ENCODE measurements at regions not wholly inside any gene's neighbourhood (a gene's known extent, or its start where the extent isn't known, plus 50 kb on each side); places are given as distances from the start of the nearest gene placed in this dataset.
"Not testable (repeated sequence)": the region's sequence is repeated elsewhere in the genome, so short reads cannot be mapped to it uniquely, and the experiment has no call there.

DNA sequence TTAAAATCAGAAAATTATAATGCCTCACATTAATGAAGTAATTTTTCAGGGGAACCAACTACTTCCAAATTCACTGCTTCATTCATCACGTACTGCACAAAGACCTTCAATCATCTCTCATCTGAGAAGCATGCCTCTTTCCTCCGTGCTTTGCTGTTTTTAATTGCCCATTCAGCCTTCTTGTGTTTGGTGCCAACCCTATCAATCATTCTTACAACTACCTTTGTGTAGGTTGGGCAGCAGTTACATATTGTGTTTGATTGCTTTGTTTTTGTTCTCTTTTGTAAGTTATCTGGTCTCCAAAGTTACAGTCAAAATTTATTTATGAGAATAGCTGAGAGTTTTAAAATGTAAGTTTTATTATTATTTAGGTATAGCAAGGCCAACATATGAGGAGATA lies 549.0 kb upstream of the SLC8A1 start:
- no peak for DNase-seq (ENCODE audit: extremely low read depth in 1 of 11, low read depth in 9 of 11, low spot score in 4 of 11)

DNA sequence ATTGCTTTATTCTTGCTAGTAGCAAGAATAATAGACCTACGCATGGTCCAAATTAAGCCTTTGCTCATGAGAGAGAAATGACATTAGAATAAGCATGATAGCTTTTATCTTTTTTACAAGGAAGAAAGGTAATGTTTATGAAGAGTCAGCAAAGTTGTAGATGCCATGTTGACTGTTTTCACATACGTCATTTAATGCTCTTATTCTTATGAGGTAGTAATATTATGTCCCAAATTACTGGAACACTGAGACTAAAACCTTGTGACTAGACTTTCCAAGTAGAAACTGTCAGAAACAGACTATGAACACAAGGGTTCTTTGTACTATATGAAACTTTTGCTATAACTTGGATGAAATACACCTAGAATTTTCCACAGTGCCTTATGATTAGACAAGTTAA lies 552.8 kb upstream of the SLC8A1 start:
- DNase-seq (ENCODE audit: extremely low read depth in 1 of 11, low read depth in 9 of 11, low spot score in 4 of 11): no peak

DNA sequence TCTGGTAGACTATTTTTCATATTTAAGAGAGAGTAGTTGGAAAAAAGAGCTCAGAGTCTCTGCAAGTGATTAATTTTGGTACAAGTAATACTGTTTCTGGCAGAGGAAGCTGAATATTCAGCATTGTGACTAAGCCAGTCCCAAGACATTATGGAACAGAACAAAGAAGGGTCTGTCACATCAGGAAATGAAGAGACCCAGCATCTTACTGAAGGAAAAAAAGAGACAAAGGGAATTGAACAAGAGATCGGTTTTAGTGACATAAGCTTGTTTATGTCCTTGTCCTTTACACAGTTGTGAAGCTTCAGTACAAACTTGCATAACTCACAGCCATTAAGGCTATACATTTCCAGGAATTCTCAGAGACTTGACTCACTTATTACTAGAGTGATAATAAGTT lies 568.5 kb upstream of the SLC8A1 start:
- peak in 1 of 11 donors; percentile 3 for DNase-seq (ENCODE audit: extremely low read depth in 1 of 11, low read depth in 9 of 11, low spot score in 4 of 11)

DNA sequence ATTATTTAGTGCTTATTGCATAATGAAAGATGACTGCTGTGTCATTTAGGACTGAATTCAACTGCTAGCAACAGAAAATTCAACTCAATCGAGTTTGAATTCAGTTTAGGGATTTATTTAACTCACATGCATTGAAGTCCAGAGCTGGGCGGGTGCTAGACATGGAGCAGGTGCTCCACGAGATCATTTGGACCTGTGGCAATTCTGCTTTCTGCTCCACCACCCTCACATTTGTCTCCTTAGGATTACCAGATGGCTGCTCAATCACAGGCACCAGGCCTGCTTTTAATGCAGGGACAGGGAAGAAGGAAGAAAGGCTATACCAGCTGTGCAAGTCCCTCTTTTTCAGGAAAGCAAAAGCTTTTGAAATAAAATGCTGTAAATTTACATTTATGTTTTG lies 572.9 kb upstream of the SLC8A1 start:
- no peak for DNase-seq (ENCODE audit: extremely low read depth in 1 of 11, low read depth in 9 of 11, low spot score in 4 of 11)

DNA sequence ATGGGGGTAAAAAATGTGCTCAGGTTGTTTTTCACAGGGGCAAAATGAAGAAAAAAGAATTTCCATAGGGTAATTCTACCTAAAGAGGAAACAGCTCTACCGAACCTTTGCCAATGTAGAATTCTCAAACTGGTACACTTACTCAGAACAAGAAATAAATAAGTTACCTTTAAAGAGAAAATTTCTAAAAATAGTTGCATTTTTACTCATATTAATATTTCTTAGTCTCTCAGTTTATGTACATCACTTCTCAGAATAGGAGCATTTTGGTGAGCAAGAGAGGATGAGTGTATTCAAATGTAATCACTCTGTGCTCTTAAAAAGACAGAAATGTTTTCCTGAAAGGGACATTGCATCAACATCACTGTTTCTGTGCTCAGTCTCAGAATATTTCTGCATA lies 574.7 kb upstream of the SLC8A1 start:
- DNase-seq (ENCODE audit: extremely low read depth in 1 of 11, low read depth in 9 of 11, low spot score in 4 of 11): no peak

DNA sequence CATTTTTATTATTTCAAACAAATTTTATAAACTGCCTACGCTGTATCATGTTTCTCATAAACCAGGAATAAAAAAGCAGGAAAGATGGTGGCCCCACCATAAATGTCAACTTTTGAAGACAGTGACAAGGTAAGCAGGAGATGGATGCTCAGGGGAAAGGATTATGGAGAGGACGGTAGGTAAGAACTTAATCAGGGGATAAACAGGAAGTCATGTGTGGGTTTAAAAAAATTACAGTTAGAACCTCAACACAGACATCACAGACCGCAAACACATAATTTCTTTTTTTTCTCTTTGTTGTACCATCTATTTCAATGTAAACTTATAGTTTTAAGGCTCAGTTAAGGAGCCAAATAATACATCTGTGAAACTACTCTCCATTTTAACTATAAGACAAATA lies 575.2 kb upstream of the SLC8A1 start:
- DNase-seq (ENCODE audit: extremely low read depth in 1 of 11, low read depth in 9 of 11, low spot score in 4 of 11): no peak

DNA sequence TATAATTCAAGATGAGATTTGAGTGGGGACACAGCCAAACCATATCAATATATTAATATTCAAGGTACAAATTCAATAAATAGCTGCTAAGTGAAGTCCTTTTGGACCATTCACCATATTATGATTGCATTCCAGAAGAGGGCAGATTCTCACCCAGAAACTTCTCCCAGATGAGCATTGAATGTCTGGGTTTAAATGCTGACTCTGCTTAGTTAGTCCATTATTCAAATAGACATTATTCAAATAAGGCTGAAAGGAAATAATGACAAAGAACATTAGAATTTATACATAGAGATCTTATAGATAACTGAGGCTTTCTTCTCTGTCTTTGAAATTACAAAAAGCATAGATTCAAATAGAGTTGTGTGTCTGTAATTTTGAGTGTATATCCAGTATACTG lies 579.4 kb upstream of the SLC8A1 start:
- no peak for DNase-seq (ENCODE audit: extremely low read depth in 1 of 11, low read depth in 9 of 11, low spot score in 4 of 11)

DNA sequence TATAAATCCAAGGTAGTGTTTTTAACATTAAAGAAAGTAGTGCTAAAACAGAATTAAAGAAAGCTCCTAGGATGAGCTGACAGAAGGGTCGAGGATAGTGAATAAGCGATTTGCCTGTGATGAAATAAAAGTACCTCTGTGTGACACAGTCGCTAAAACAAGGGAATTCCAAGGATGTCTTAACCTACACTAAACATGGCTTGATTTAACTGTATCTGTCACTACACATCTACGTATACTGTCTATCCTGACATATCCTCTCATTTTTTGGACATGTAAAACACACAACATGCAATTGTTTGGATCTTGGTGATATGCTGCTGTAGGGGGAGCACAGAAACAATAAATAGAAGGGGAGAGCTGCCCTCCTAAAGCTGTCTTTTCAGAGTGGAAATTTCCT lies 580.8 kb upstream of the SLC8A1 start:
- DNase-seq (ENCODE audit: extremely low read depth in 1 of 11, low read depth in 9 of 11, low spot score in 4 of 11): no peak

DNA sequence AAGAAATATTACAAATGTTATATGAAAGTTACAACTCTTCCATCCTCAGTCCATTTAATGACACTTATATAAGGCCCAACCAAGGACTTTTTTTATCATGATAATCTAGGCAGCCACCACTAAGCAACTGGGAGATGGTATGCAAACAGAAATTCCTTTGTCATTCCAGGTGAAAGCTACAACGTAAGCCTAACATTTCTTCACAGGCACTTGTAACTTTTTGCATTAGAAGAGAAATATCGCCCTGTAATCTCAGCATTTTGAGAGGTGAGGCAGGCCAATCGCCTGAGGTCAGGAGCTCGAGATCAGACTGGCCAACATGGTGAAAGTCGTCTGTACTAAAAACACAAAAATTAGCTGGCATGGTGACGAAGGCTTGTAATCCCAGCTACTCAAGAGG lies 581.2 kb upstream of the SLC8A1 start:
- no peak for DNase-seq (ENCODE audit: extremely low read depth in 1 of 11, low read depth in 9 of 11, low spot score in 4 of 11)

DNA sequence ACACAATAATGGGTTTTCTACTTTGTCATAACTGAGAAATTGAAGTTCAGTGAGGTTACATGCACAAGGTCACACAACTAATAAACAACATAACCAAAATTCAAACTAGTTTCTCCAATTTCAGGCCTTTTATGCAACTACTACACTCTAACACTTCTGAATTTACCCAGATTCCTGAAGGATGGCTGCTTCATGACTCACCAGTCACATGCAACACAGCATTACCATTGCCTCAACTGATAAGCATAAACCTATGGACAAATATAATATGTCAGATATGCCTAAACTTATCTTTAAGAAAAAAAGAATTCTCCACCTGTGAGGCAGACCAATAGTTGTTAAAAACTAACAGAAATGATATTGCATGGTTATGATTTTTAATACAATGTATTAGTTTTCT lies 586.5 kb upstream of the SLC8A1 start:
- no peak for DNase-seq (ENCODE audit: extremely low read depth in 1 of 11, low read depth in 9 of 11, low spot score in 4 of 11)

DNA sequence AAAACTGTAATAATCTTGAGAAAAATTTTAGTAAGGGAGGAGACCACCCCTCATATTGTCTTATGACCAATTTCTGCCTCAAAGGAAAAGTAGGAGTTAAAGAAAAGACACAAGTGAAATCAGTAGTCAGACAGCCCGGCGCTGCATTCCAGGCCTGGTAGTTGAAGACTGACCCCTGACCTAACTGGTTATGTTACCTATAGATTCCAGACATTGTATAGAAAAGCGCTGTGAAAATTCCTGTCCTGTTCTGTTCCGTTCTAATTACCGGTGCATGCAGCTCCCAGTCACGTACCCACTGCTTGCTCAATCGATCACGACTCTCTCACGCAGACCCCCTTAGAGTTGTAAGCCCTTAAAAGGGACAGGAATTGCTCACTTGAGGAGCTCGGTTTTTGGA lies 587.9 kb upstream of the SLC8A1 start:
- DNase-seq (ENCODE audit: extremely low read depth in 1 of 11, low read depth in 9 of 11, low spot score in 4 of 11): not testable (repeated sequence)

DNA sequence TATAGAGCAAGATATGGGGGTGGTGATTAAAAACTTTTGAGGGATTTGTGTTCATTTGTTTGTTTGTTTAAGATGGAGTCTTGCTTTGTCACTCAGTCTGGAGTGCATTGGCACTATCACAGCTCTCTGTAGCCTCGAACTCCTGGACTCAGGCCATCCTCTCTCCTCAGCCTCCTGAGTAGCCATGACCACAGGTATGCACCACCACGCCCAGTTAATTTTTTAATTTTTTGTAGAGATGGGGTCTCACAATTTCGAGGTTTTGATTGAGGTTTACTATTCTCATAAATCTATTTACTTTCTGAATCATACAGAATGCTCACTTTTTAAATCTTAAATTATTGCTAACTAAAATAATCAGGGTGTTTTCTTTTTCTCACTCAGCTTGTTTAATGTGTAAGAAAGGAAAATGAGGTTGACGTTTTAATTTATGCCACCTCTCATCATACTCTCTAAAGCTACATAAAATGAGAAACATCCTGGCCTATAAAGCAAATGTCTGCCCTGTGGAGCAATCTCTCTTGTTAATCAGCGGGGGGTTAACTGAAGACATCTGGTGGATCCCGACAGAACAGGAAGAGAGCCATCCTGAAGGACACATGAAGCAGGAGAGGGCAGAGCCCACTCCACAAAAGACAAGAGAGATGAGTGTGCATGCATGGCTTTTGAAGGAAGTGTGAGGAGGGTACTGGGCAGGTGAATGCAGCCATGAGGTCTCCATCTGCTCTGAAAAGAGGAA lies 589.1 kb upstream of the SLC8A1 start:
- DNase-seq (ENCODE audit: extremely low read depth in 1 of 11, low read depth in 9 of 11, low spot score in 4 of 11): no peak

DNA sequence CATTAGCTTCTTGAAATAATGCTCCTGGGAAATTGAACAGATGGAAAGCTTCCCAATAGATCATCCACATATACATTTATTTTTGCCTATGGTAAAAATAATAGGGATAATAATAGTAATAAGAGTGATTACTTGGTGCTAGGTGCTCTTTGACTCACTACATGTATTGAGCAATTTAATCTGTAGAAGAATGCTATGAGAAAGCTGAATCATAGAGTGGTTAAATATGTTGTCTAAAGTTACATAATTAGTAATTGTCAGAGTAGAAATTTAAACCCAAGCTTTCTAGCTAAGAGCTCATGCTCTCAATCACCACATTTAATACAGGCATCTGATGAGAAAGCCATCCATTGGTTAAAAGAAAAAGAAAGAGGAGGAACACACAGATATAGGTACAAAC lies 590.5 kb upstream of the SLC8A1 start:
- no peak for DNase-seq (ENCODE audit: extremely low read depth in 1 of 11, low read depth in 9 of 11, low spot score in 4 of 11)

DNA sequence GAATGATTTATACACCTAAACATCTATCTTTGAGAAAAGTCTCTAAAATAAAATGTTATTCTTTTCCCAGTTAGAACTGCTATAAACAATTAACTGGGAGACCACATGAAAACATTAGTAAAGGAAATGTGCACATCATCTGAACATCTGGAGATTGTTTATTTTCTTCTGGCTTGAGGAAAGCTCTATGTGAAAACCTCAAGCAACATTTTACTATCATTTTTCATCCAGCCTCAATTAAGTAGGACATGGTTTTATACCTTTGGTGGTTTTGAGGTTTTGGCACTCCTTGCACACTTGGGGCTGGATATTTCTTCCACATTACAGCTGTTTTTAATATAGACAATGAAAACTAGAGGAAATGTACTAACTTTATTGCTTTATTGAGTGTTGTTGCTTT lies 609.5 kb upstream of the SLC8A1 start:
- DNase-seq (ENCODE audit: extremely low read depth in 1 of 11, low read depth in 9 of 11, low spot score in 4 of 11): peak in 3 of 11 donors; percentile 12 to 14 (median 12)

DNA sequence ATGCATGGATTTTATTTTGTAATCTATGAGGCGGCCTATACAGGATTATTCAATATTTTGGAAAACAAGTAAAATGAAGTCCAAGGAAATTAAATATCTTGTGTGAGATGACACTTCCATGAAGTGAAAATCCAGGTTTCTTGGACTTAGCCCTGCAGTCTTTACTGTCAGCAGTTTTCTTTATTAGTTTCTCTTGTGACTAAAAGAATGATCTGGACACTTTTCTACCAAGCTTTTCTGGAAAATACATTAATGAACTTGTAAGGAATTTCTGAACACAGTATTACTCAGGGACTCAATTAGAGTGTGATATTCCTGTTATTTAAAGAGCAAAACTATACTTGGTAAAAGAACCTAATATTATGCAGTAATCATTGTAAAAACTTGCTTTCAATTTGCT lies 610.4 kb upstream of the SLC8A1 start:
- DNase-seq (ENCODE audit: extremely low read depth in 1 of 11, low read depth in 9 of 11, low spot score in 4 of 11): no peak

DNA sequence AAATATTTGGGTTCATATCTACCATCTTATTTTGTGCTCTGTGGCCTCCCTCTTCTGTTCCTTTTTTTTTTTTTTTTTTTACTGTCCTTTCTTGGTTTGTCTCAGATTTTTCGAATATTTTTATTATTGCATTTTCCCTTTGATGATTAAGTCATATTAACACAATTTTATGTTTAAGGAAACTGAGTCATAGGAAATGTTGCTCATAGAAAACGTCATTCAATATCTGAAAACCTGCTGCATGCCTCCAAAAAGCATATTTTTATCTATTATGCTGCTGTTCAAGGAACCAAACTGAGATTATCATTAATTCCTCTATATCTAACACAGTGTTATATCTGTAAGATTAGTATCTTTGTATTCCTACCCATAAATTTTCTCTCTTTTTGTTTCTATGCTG lies 614.3 kb upstream of the SLC8A1 start:
- DNase-seq (ENCODE audit: extremely low read depth in 1 of 11, low read depth in 9 of 11, low spot score in 4 of 11): no peak

DNA sequence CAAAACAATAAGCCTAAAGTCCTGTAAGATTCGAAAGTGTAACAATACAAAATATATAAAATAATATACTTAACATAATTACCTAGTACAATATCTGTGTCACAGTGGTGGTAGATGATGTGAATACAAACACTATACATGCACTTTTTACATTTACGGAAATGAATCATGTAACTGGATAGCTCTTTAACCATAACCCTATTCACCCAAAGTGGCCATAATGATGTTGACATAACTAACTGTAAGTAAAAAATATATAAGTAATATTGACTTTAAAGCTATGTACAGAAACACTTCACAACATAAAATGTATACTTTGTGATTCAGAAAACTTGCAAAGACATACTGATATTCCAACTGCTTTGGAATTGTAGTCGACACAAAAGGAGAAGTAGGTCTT lies 616.9 kb upstream of the SLC8A1 start:
- no peak for DNase-seq (ENCODE audit: extremely low read depth in 1 of 11, low read depth in 9 of 11, low spot score in 4 of 11)

DNA sequence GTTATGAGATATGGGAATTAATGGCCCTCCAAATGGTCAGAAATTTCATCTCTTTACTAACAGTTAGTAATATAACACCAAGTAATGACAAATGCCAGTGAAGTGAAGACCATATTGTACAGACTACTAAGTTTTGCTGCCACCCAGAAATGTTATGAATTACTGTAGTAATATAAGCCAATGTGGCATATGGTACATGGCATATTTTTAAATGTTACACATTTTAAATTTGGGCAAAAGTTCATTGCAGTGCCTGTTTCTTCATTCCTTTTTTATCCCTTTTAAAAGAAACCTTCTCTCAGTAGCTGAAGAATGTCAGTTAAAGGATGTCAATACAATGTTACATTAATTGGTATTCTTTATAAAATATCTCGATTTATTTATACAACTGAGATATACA lies 626.5 kb upstream of the SLC8A1 start:
- no peak for DNase-seq (ENCODE audit: extremely low read depth in 1 of 11, low read depth in 9 of 11, low spot score in 4 of 11)

DNA sequence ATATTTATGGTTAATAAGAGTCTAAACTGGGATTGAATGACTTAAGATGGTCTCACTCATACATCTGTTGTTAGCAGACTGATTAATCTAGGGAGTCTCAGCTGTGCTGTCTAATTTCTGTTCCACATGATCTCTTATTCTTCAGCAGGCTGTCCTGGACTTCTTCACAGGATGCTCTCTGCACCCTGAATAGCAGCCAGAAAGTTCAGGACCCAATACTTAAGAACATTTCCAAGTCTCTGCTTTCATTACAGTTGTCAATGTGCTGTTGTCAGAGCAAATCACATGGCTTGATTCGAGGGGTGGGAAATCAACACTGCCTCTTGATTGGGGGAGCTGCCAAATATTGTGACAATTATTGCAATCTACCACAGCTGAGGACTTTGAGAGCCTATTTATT lies 627.1 kb upstream of the SLC8A1 start:
- no peak for DNase-seq (ENCODE audit: extremely low read depth in 1 of 11, low read depth in 9 of 11, low spot score in 4 of 11)

DNA sequence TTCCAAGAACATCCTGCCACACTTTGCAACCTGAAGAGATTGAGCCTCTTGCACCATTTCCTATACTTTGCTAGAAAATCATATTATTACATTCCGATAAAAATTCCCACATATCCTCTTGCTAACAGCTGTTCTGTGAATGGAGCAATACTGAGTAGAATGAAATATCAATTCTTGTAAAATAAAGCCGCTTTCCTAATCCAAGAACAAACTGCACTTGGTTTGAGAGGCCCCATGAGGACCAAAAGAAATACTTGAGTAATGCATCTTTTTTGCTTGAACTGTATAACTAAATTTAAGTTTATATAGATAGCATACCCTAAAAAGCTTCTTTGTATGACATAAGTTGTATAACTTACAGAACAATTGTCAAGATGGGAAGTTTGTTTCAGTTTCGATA lies 632.4 kb upstream of the SLC8A1 start:
- no peak for DNase-seq (ENCODE audit: extremely low read depth in 1 of 11, low read depth in 9 of 11, low spot score in 4 of 11)

DNA sequence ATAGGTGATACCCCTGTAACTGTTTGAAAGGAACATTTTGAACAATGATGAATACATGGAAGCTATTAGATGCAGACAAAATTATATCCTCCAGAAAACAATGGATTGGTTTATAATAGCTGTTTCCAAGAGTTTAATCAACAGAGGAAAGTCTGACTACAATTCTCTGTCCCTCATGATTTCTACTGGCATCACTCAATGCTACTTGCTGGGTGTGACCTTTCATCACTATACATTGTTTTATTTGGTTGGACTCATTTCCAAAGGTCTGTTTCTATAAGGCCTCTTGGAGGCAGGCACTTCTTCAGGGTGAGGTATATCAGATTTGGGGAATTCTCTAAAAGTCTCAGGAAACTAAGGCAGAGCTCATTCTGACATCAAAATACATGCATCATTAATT lies 636.1 kb upstream of the SLC8A1 start:
- no peak for DNase-seq (ENCODE audit: extremely low read depth in 1 of 11, low read depth in 9 of 11, low spot score in 4 of 11)

DNA sequence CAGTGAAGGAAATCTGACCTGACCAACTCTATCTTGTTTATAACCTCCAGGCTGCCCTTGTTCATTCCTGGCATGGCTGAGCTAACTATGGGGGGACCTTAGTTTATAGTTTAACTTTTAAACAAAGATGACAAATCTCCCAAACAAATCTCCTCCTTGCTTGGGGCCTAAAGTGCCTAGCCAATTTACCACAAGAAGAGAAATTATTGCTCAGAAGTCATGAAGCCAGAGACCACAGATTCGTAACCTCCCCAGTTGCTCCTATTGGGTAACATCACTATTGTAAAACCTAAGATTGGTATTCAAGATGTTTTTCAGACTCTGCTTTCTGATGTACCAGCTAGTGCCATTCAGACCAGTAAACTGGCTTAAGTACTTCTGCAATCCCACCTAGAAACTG lies 649.4 kb upstream of the SLC8A1 start:
- no peak for DNase-seq (ENCODE audit: extremely low read depth in 1 of 11, low read depth in 9 of 11, low spot score in 4 of 11)
